GM06990 (cell line): ENCODE measurements at regions not wholly inside any gene's neighbourhood (a gene's known extent, or its start where the extent isn't known, plus 50 kb on each side); places are given as distances from the start of the nearest gene placed in this dataset.
"Not testable (repeated sequence)": the region's sequence is repeated elsewhere in the genome, so short reads cannot be mapped to it uniquely, and the experiment has no call there.

ENCODE experiments used
- DNase-seq: peaks from one replicate; pipeline ENCODE4 v3.0.0-alpha.2; 2011; ENCODE audit not compliant: insufficient read length; ENCODE audit errors: extremely low read depth
- H3K27me3 ChIP-seq: replicated peaks from 2 replicates; pipeline ENCODE4 v1.6.0; 2011; ENCODE audit warnings: low read length; ENCODE audit not compliant: control insufficient read depth, insufficient read depth
- H3K36me3 ChIP-seq: 2 replicates; pipeline ENCODE4 v1.5.1; 2011; ENCODE audit warnings: low read length; ENCODE audit not compliant: control insufficient read depth, insufficient read depth
- H3K4me3 ChIP-seq: replicated peaks from 2 replicates; pipeline ENCODE4 v1.5.1; 2011; ENCODE audit warnings: low read depth, mild to moderate bottlenecking, control low read depth, low read length
- CTCF ChIP-seq: IDR thresholded peaks from 2 replicates; pipeline ENCODE4 v1.5.1; 2011; ENCODE audit warnings: low read length, control low read depth, mild to moderate bottlenecking, inconsistent platforms; ENCODE audit not compliant: insufficient read depth, poor library complexity, severe bottlenecking

- TF ChIP-seq CTCF = no peak
- Histone ChIP-seq H3K27me3 (no peaks in the 10 kb centered on the region), H3K36me3 (no peaks in the 10 kb centered on the region), H3K4me3 (no peak overlapping the region)
- DNase-seq = no peak
Measured at GRCh38 chr5:112485934-112486355, 66.9 kb upstream of the EPB41L4A start.

GRCh38 chr5:112491257-112491656 lies 72.2 kb upstream of the EPB41L4A start:
- no peak overlapping the region for H3K4me3 ChIP-seq
- no peak for DNase-seq
- no peaks in the 10 kb centered on the region for H3K27me3 ChIP-seq
- peak; percentile 71 for TF ChIP-seq CTCF
- no peaks in the 10 kb centered on the region for H3K36me3 ChIP-seq

GRCh38 chr5:112492291-112492690 lies 73.2 kb upstream of the EPB41L4A start:
- Histone ChIP-seq H3K36me3 (no peaks in the 10 kb centered on the region), H3K27me3 (no peaks in the 10 kb centered on the region), H3K4me3 (no peak overlapping the region)
- TF ChIP-seq CTCF = peak; percentile 89
- DNase-seq = peak; percentile 18

- not testable (repeated sequence) for DNase-seq, H3K4me3 ChIP-seq, H3K27me3 ChIP-seq, H3K36me3 ChIP-seq
- TF ChIP-seq CTCF = peak; percentile 34
Measured at GRCh38 chr5:112503749-112504501, 84.8 kb upstream of the EPB41L4A start.

- DNase-seq, H3K36me3 ChIP-seq, H3K27me3 ChIP-seq, H3K4me3 ChIP-seq: not testable (repeated sequence)
Measured at GRCh38 chr5:112509097-112509496, 90.0 kb upstream of the EPB41L4A start.

- no peak for TF ChIP-seq CTCF
- H3K36me3 ChIP-seq = no peaks in the 10 kb centered on the region
- H3K27me3 ChIP-seq = no peaks in the 10 kb centered on the region
- DNase-seq = no peak
- no peak overlapping the region for H3K4me3 ChIP-seq
Measured at GRCh38 chr5:112511920-112512319, 92.8 kb upstream of the EPB41L4A start.
